ENCODE measurements at regions not wholly inside any gene's neighbourhood (a gene's known extent, or its start where the extent isn't known, plus 50 kb on each side); places are given as distances from the start of the nearest gene placed in this dataset.
"Not testable (repeated sequence)": the region's sequence is repeated elsewhere in the genome, so short reads cannot be mapped to it uniquely, and the experiment has no call there.

DNA sequence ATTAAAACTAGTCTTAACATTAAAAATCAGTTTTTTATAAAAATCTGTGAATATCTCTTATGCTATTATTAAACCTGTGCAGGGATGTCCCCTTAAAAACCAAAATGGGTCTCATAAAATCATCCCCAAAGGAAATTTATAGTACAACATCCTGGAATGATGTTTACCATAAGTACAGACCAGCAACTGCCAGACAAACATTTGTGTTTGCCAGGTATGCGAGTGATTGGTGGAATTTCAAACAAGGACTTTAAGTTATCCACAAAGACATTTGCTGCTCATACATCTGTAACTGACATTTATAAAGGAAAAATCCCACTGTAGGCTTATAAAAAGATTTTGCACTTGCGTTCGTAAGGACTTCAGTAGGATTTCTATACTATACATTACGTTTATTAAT is 1375.4 kb upstream of the WWC1 start:
- Histone ChIP-seq H3K27ac (no peak overlapping the region), H3K27me3 (replicated peaks in 1 of 7) (no peaks in the 10 kb centered on the region), H3K36me3 (no peaks in the 10 kb centered on the region), H3K4me3 (no peak overlapping the region), H3K4me1 (no peaks in the 10 kb centered on the region), H3K9me3 (peaks cover 0 to 5% (median 0%) of the 10 kb centered on the region in 8 donors)
- TF ChIP-seq, protein P1, sequence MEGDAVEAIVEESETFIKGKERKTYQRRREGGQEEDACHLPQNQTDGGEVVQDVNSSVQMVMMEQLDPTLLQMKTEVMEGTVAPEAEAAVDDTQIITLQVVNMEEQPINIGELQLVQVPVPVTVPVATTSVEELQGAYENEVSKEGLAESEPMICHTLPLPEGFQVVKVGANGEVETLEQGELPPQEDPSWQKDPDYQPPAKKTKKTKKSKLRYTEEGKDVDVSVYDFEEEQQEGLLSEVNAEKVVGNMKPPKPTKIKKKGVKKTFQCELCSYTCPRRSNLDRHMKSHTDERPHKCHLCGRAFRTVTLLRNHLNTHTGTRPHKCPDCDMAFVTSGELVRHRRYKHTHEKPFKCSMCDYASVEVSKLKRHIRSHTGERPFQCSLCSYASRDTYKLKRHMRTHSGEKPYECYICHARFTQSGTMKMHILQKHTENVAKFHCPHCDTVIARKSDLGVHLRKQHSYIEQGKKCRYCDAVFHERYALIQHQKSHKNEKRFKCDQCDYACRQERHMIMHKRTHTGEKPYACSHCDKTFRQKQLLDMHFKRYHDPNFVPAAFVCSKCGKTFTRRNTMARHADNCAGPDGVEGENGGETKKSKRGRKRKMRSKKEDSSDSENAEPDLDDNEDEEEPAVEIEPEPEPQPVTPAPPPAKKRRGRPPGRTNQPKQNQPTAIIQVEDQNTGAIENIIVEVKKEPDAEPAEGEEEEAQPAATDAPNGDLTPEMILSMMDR (IDR thresholded peaks at IDR 0.05 in 8 of 11, conservative IDR thresholded peaks at IDR 0.05 in 3 of 11): no peak
- TF ChIP-seq POLR2AphosphoS5 (IDR thresholded peaks at IDR 0.05) (no peak), POLR2A (IDR thresholded peaks at IDR 0.05) (no peak)
- intact Hi-C loops (cut with DNase I; ENCODE audit: low total_unique reads): no loop called here
- DNase-seq: no peak
- WGBS, 5 donors: 91 to 94% (median 94%) methylated on average over 4 of the region's 4 CpGs

DNA sequence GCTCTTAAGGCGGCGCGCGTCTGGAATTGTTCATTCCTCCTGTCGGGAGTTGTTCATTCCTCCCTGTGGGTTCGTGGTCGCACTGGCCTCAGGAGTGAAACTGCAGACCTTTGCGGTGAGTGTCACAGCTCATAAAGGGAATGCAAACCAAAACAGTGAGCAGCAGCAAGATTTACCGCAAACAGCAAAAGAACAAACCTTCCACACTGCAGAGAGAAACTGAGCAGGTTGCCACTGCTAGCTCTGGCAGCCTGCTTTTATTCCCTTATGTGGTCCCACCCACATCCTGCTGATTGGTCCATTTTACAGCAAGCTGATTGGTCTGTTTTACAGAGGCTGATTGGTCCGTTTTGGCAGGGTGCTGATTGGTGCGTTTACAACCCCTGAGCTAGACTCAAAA is 1365.3 kb upstream of the WWC1 start:
- 89 to 95% (median 91%) methylated on average over 11 of the region's 11 CpGs for WGBS, 5 donors
- Histone ChIP-seq H3K9me3 (peaks cover 0 to 56% (median 34%) of the 10 kb centered on the region in 8 donors), H3K27me3 (replicated peaks in 1 of 7) (no peaks in the 10 kb centered on the region), H3K36me3 (no peaks in the 10 kb centered on the region), H3K27ac (no peak overlapping the region), H3K4me1 (no peaks in the 10 kb centered on the region), H3K4me3 (no peak overlapping the region)
- no peak for DNase-seq
- no peak for TF ChIP-seq POLR2A (IDR thresholded peaks at IDR 0.05)
- TF ChIP-seq POLR2AphosphoS5 (IDR thresholded peaks at IDR 0.05): no peak
- TF ChIP-seq, protein P1 (IDR thresholded peaks at IDR 0.05 in 8 of 11, conservative IDR thresholded peaks at IDR 0.05 in 3 of 11): no peak
- intact Hi-C loops (cut with DNase I; ENCODE audit: low total_unique reads): no loop called here

DNA sequence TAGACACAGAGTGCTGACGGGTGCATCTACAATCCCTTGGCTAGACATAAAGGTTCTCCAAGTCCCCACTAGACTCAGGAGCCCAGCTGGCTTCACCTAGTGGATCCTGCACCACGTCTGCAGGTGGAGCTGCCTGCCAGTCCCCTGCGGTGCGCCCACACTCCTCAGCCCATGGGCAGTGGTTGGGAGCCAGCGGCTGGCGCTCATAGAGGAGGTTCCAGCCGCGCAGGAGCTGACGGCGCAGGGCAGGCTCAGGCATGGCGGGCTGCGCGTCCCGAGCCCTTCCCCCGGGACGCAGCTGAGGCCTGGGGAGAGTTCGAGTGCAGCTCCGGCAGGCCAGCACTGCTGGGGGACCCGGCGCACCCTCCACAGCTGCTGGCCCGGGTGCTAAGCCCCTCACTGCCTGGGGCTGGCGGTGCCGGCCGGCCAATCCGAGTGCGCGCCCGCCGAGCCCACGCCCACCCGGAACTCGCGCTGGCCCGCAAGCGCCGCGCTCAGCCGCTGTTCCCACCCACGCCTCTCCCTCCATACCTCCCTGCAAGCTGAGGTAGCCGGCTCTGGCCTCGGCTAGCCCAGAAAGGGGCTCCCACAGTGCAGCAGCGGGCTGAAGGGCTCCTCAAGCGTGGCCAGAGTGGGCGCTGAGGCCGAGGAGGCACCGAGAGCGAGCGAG is 1364.5 kb upstream of the WWC1 start:
- peaks cover 0 to 63% (median 35%) of the 10 kb centered on the region in 8 donors for H3K9me3 ChIP-seq
- H3K4me3 ChIP-seq; H3K36me3 ChIP-seq; H3K4me1 ChIP-seq; intact Hi-C loops (cut with DNase I; ENCODE audit: low total_unique reads); H3K27me3 ChIP-seq (replicated peaks in 1 of 7); DNase-seq; H3K27ac ChIP-seq: not testable (repeated sequence)
- WGBS, 5 donors: 92 to 98% (median 94%) methylated on average over 25 to 48 of the region's 48 CpGs

DNA sequence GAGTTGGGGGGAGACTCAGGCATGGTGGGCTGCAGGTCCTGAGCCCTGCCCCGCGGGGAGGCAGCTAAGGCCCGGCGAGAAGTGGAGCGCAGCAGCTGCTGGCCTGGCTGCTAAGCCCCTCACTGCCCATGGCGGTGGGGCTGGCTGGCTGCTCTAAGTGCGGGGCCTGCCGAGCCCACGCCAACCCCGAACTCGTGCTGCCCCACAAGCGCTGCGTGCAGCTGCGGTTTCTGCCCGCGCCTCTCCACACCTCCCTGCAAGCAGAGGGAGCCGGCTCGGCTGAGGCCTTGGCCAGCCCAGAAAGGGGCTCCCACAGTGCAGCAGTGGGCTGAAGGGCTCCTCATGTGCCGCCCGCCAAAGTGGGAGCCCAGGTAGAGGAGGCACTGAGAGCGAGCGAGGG is 1355.1 kb upstream of the WWC1 start:
- Histone ChIP-seq H3K9me3 (peaks cover 0 to 38% (median 8%) of the 10 kb centered on the region in 8 donors), H3K27ac (no peak overlapping the region), H3K4me1 (no peaks in the 10 kb centered on the region), H3K27me3 (replicated peaks in 1 of 7) (no peaks in the 10 kb centered on the region), H3K4me3 (no peak overlapping the region), H3K36me3 (no peaks in the 10 kb centered on the region)
- WGBS, 5 donors: 91 to 98% (median 96%) methylated on average over 5 to 22 of the region's 22 CpGs
- intact Hi-C loops (cut with DNase I; ENCODE audit: low total_unique reads): no loop called here
- DNase-seq: no peak
- no peak for TF ChIP-seq POLR2AphosphoS5 (IDR thresholded peaks at IDR 0.05)
- TF ChIP-seq, protein P1 (IDR thresholded peaks at IDR 0.05 in 8 of 11, conservative IDR thresholded peaks at IDR 0.05 in 3 of 11): no peak
- TF ChIP-seq POLR2A (IDR thresholded peaks at IDR 0.05): no peak
